Osteoblast (primary cell): ENCODE measurements at regions not wholly inside any gene's neighbourhood (a gene's known extent, or its start where the extent isn't known, plus 50 kb on each side); places are given as distances from the start of the nearest gene placed in this dataset.
A peak's percentile ranks its signal among the peaks of the same experiment; 100 is the strongest.

Source experiments
- DNase-seq: peaks from one replicate; pipeline ENCODE4 v3.0.0; 2011; ENCODE audit warnings: low spot score, mixed read lengths; ENCODE audit not compliant: insufficient read length; ENCODE audit errors: missing footprints
- H2AFZ ChIP-seq: 2 replicates; pipeline ENCODE4 v1.6.0; 2011; ENCODE audit warnings: mild to moderate bottlenecking, low read length
- H3K27ac ChIP-seq: 2 replicates; pipeline ENCODE4 v1.5.1; 2011; ENCODE audit warnings: mild to moderate bottlenecking, low read depth, low read length, moderate library complexity
- H3K27me3 ChIP-seq: 2 replicates; pipeline ENCODE4 v1.6.0; 2012; ENCODE audit warnings: mild to moderate bottlenecking, control low read depth, inconsistent platforms, low read length, moderate library complexity; ENCODE audit not compliant: insufficient read depth
- H3K36me3 ChIP-seq: 2 replicates; pipeline ENCODE4 v1.5.1; 2011; ENCODE audit warnings: mild to moderate bottlenecking, low read length, control low read depth, moderate library complexity; ENCODE audit not compliant: insufficient read depth
- H3K4me1 ChIP-seq: 2 replicates; pipeline ENCODE4 v1.5.1; 2011; ENCODE audit warnings: mild to moderate bottlenecking, low read length, control low read depth, moderate library complexity; ENCODE audit not compliant: insufficient read depth
- H3K4me2 ChIP-seq: 2 replicates; pipeline ENCODE4 v1.6.0; 2011; ENCODE audit warnings: mild to moderate bottlenecking, low read length; ENCODE audit not compliant: insufficient read depth
- H3K4me3 ChIP-seq: fragments of 200-600 bp; sonication (generic); 3 replicates; pipeline ENCODE4 v1.5.1; 2012; ENCODE audit warnings: mild to moderate bottlenecking, low read length, inconsistent platforms; ENCODE audit not compliant: insufficient read depth
- H3K79me2 ChIP-seq: 2 replicates; pipeline ENCODE4 v1.6.0; 2012; ENCODE audit warnings: mild to moderate bottlenecking, low read length, control low read depth, inconsistent platforms; ENCODE audit not compliant: insufficient read depth
- H3K9me3 ChIP-seq: 2 replicates; pipeline ENCODE4 v1.5.1; 2011; ENCODE audit warnings: low read depth, low read length, control low read depth
- H4K20me1 ChIP-seq: 2 replicates; pipeline ENCODE4 v1.6.0; 2012; ENCODE audit warnings: mild to moderate bottlenecking, low read length, control low read depth; ENCODE audit not compliant: insufficient read depth
- TF ChIP-seq, protein P1 (sequence below): IDR thresholded peaks from 2 replicates; pipeline ENCODE4 v1.5.1; 2011; ENCODE audit warnings: mild to moderate bottlenecking, low read depth, low read length, moderate library complexity; ENCODE audit errors: extremely low read depth

DNA sequence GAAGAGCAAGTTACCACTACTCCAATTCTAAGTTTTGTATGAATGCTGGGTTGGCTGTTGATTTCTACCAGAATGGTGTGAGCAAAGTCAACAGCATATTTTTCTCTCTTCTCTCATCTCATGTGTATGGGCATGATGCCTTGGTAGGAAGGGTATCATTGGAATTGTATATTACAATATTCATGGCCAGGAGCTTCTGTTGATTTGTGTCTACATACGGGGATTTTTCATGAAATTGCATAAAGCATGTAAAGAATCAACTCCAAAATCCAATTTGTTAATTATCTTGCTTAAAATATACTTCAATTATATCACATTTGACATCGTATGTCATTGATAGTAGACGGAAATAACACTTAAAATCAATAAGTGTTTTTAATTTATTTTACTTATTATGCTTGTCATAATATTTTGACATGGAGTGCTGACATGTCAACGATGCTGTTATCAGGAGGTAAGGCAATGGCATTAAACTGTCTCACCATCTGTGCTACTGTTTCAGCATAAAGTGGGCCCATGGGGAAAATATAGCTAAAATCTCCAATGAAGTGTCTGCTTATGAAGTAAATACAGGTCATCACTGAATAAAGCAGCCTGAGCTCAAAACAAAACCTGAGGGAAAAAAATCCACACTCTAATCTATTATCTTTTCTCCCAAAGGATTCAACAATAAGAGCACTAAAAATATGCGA lies 142.2 kb upstream of the NBPF11 start:
- H3K4me2 ChIP-seq = no peak overlapping the region
- TF ChIP-seq, protein P1, sequence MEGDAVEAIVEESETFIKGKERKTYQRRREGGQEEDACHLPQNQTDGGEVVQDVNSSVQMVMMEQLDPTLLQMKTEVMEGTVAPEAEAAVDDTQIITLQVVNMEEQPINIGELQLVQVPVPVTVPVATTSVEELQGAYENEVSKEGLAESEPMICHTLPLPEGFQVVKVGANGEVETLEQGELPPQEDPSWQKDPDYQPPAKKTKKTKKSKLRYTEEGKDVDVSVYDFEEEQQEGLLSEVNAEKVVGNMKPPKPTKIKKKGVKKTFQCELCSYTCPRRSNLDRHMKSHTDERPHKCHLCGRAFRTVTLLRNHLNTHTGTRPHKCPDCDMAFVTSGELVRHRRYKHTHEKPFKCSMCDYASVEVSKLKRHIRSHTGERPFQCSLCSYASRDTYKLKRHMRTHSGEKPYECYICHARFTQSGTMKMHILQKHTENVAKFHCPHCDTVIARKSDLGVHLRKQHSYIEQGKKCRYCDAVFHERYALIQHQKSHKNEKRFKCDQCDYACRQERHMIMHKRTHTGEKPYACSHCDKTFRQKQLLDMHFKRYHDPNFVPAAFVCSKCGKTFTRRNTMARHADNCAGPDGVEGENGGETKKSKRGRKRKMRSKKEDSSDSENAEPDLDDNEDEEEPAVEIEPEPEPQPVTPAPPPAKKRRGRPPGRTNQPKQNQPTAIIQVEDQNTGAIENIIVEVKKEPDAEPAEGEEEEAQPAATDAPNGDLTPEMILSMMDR = no peak

DNA sequence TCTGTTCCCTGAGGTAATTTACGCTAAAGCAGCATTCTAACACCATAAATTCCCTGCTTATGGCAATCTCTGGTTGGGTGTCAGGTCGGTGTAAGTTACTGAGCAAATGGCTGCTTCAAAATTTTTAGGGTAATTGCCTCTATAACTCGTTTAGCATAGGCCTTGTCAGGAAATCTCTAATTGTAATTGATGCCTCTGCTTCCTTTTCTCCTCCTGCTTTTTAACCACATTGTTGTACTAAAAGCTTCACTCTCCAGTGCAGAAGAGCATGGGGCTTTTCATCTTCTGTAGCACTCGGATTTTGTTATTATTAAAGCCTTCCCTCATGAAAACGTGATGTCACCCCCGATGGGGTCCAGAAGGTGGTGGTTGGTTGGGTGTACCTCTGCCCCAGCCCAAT lies 141.6 kb upstream of the NBPF11 start:
- peaks cover 5% of the 10 kb centered on the region for H3K4me1 ChIP-seq
- H4K20me1 ChIP-seq = no peaks in the 10 kb centered on the region
- DNase-seq = no peak
- no peaks in the 10 kb centered on the region for H3K79me2 ChIP-seq
- no peak overlapping the region for H3K4me3 ChIP-seq
- peaks cover 3% of the 10 kb centered on the region for H3K27me3 ChIP-seq
- no peaks in the 10 kb centered on the region for H3K36me3 ChIP-seq
- H3K9me3 ChIP-seq = no peaks in the 10 kb centered on the region
- H3K27ac ChIP-seq = no peak overlapping the region
- TF ChIP-seq, protein P1 = no peak
- H3K4me2 ChIP-seq = no peak overlapping the region
- no peak overlapping the region for H2AFZ ChIP-seq

More for the DNA sequence above, 142.2 kb upstream of the NBPF11 start:
- Histone ChIP-seq H3K9me3 (no peaks in the 10 kb centered on the region), H3K27ac (no peak overlapping the region), H3K79me2 (no peaks in the 10 kb centered on the region), H3K27me3 (peaks cover 3% of the 10 kb centered on the region), H4K20me1 (no peaks in the 10 kb centered on the region), H3K4me3 (no peak overlapping the region), H2AFZ (no peak overlapping the region), H3K4me1 (peaks cover 5% of the 10 kb centered on the region), H3K36me3 (no peaks in the 10 kb centered on the region)
- no peak for DNase-seq

DNA sequence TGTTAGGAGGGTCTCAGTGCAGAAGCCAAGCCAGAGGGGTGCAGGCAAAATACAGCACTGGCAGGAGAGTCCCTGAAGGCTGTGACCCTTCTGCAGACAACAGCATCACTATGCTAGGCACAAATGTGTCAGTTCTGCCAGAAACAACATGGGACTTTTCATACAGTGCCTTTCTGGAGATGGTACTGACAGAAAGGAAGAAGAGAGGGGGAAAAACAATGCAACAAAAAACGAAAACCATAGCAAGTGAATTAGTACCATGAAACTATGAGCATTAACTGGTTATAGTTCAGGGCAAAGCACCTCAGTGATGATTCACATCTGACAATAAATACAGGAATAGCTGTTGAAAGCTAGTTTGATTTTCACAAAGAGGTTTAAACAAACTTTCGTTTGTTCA lies 140.8 kb upstream of the NBPF11 start:
- no peaks in the 10 kb centered on the region for H3K9me3 ChIP-seq
- H3K27me3 ChIP-seq = peaks cover 3% of the 10 kb centered on the region
- H2AFZ ChIP-seq = no peak overlapping the region
- no peak overlapping the region for H3K4me3 ChIP-seq
- peaks cover 5% of the 10 kb centered on the region for H3K4me1 ChIP-seq
- no peaks in the 10 kb centered on the region for H3K79me2 ChIP-seq
- no peak overlapping the region for H3K4me2 ChIP-seq
- no peak overlapping the region for H3K27ac ChIP-seq
- no peaks in the 10 kb centered on the region for H3K36me3 ChIP-seq
- no peaks in the 10 kb centered on the region for H4K20me1 ChIP-seq
- DNase-seq = no peak
- TF ChIP-seq, protein P1 = no peak

DNA sequence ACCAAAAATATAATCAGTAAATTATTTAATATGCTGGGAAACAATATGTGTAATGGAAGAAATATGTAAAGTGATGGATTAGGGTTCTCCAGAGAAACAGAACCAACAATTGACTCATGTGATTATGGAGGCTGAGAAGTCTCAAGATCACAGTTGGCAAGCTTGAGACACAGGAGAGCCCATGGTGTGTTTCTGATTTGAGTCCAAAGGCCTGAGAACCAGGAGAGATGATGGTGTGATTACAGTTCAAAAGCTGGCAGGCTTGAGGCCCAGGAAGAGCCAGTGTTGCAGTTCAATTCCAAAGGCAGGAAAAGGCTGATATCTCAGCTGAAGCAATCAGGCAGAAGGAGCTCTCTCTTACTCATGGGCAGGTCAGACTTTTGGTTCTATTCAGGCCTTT lies 138.8 kb upstream of the NBPF11 start:
- peak; percentile 27 for DNase-seq
- Histone ChIP-seq H3K4me3 (no peak overlapping the region), H2AFZ (no peak overlapping the region), H4K20me1 (no peaks in the 10 kb centered on the region), H3K27ac (no peak overlapping the region), H3K36me3 (no peaks in the 10 kb centered on the region), H3K79me2 (no peaks in the 10 kb centered on the region), H3K9me3 (no peaks in the 10 kb centered on the region), H3K4me2 (no peak overlapping the region), H3K4me1 (peaks cover 5% of the 10 kb centered on the region), H3K27me3 (peaks cover 3% of the 10 kb centered on the region)
- TF ChIP-seq, protein P1 = no peak
